GM12891 (cell line): ENCODE measurements at regions not wholly inside any gene's neighbourhood (a gene's known extent, or its start where the extent isn't known, plus 50 kb on each side); places are given as distances from the start of the nearest gene placed in this dataset.

Experiments used
- POLR2A ChIP-seq: IDR thresholded peaks from 2 replicates; pipeline ENCODE4 v1.6.1; 2011; ENCODE audit warnings: low read depth, low read length, control low read depth
- POLR2AphosphoS5 ChIP-seq: IDR thresholded peaks from 2 replicates; pipeline ENCODE4 v1.6.1; 2011; ENCODE audit warnings: low read depth, low read length, control low read depth
- POU2F2 ChIP-seq: IDR thresholded peaks from 2 replicates; pipeline ENCODE4 v1.6.1; 2011; ENCODE audit warnings: low read depth, mild to moderate bottlenecking, control low read depth, low read length, moderate library complexity
- SPI1 ChIP-seq: IDR thresholded peaks from 2 replicates; pipeline ENCODE4 v1.6.1; 2011; ENCODE audit warnings: low read depth, low read length, control low read depth
- TAF1 ChIP-seq: IDR thresholded peaks from 2 replicates; pipeline ENCODE4 v1.6.1; 2011; ENCODE audit warnings: low read depth, low read length, control low read depth

DNA sequence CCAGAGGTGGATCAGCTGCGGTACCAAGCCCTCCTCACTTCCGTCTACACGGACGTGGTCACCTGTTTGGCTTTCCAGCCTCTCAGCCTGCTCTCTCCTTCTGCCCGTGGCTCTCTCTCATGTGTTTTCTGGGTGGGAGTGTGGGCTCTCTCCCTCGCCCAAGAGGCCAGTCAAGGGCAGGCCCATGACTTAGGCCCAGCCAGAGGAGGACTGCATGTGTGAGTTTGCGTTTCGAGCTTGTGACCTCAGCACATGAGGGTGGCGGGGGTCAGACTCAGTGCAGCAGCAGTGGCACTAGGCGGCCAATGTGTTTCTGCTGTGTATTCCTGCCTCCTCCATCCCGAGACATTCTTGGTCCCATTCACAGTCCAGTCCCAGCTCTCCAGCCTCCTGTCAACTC is 82.5 kb upstream of the SMIM23 start:
- TF ChIP-seq POLR2A = no peak
- TF ChIP-seq TAF1 = no peak
- no peak for TF ChIP-seq POLR2AphosphoS5
- no peak for TF ChIP-seq SPI1
- TF ChIP-seq POU2F2 = no peak
